Lung (tissue), 11 donors: ENCODE measurements at regions not wholly inside any gene's neighbourhood (a gene's known extent, or its start where the extent isn't known, plus 50 kb on each side); places are given as distances from the start of the nearest gene placed in this dataset.

Experiments used
- ATAC-seq: fragments of 200-7000 bp; cut with Tn5 transposase; one replicate; pipeline ENCODE4 v1.9.1; 2020; ENCODE audit warnings: moderate number of reproducible peaks; ENCODE audit not compliant: insufficient read depth, low FRiP score
- DNase-seq, 3 donors: peaks; one replicate each; pipeline ENCODE4 v3.0.0-alpha.2; 2013 to 2017
- H3K27ac ChIP-seq, 2 donors: one replicate each; pipeline ENCODE4 v1.5.1; 2013; ENCODE audit warnings: mild to moderate bottlenecking in 2 of 2, moderate library complexity in 2 of 2, control low read depth in 1 of 2, inconsistent platforms in 1 of 2, low read depth in 1 of 2, low read length in 1 of 2
- H3K27me3 ChIP-seq, 3 donors: one replicate each; pipeline ENCODE4 v1.5.1; 2013; ENCODE audit warnings: low read length in 2 of 3; ENCODE audit not compliant: control insufficient read depth in 3 of 3, insufficient read depth in 3 of 3
- H3K36me3 ChIP-seq, 4 donors: one replicate each; pipeline ENCODE4 v1.5.1; 2013; ENCODE audit warnings: low read length in 4 of 4, mild to moderate bottlenecking in 1 of 4, moderate library complexity in 1 of 4; ENCODE audit not compliant: control insufficient read depth in 4 of 4, insufficient read depth in 4 of 4
- H3K4me1 ChIP-seq, 5 donors: one replicate each; pipeline ENCODE4 v1.5.1; 2013; ENCODE audit warnings: low read length in 5 of 5, mild to moderate bottlenecking in 2 of 5, moderate library complexity in 1 of 5; ENCODE audit not compliant: control insufficient read depth in 5 of 5, insufficient read depth in 5 of 5
- H3K4me3 ChIP-seq: one replicate; pipeline ENCODE4 v1.5.1; 2013; ENCODE audit warnings: mild to moderate bottlenecking, control low read depth, moderate library complexity
- H3K9ac ChIP-seq, 2 donors: one replicate each; pipeline ENCODE4 v1.5.1; 2013; ENCODE audit warnings: low read length in 2 of 2, control low read depth in 1 of 2; ENCODE audit not compliant: insufficient read depth in 1 of 2
- H3K9me3 ChIP-seq, 4 donors: one replicate each; pipeline ENCODE4 v1.5.1; 2013; ENCODE audit warnings: low read length in 3 of 4, mild to moderate bottlenecking in 1 of 4, moderate library complexity in 1 of 4; ENCODE audit not compliant: control insufficient read depth in 4 of 4, insufficient read depth in 3 of 4
- WGBS, 2 donors: extraction: QIAGEN DNeasy Blood & Tissue Kit; methylation state at CpG; one replicate each; pipeline ENCODE4 v1.1.7; 2013; 5-methylcytosine and 5-hydroxymethylcytosine counted together
- TF ChIP-seq, protein P1 (sequence below): IDR thresholded peaks from 2 replicates; pipeline ENCODE4 v1.5.1; 2012; ENCODE audit warnings: mild to moderate bottlenecking; ENCODE audit errors: control extremely low read depth, extremely low read depth
- donor health status: control.
- donor health status: control.
- donor health status: Bipolar disorder and iron deficiency.
- donor health status: healthy.
- donor health status: DM: yes; HTN: yes; CAD: no.

GRCh38 chr16:55233464-55233863, 90.5 kb upstream of the IRX6 start:
- no peaks in the 10 kb centered on the region for H3K27me3 ChIP-seq
- H3K9me3 ChIP-seq = no peaks in the 10 kb centered on the region
- no peaks in the 10 kb centered on the region for H3K36me3 ChIP-seq
- ATAC-seq (no peak), DNase-seq (no peak)
- WGBS, 2 donors = 49 to 64% methylated on average over 1 of the region's 1 CpG
- no peak overlapping the region for H3K27ac ChIP-seq
- H3K9ac ChIP-seq = no peak overlapping the region
- H3K4me3 ChIP-seq = no peak overlapping the region
- TF ChIP-seq, protein P1, sequence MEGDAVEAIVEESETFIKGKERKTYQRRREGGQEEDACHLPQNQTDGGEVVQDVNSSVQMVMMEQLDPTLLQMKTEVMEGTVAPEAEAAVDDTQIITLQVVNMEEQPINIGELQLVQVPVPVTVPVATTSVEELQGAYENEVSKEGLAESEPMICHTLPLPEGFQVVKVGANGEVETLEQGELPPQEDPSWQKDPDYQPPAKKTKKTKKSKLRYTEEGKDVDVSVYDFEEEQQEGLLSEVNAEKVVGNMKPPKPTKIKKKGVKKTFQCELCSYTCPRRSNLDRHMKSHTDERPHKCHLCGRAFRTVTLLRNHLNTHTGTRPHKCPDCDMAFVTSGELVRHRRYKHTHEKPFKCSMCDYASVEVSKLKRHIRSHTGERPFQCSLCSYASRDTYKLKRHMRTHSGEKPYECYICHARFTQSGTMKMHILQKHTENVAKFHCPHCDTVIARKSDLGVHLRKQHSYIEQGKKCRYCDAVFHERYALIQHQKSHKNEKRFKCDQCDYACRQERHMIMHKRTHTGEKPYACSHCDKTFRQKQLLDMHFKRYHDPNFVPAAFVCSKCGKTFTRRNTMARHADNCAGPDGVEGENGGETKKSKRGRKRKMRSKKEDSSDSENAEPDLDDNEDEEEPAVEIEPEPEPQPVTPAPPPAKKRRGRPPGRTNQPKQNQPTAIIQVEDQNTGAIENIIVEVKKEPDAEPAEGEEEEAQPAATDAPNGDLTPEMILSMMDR = no peak
- H3K4me1 ChIP-seq = no peaks in the 10 kb centered on the region

DNA sequence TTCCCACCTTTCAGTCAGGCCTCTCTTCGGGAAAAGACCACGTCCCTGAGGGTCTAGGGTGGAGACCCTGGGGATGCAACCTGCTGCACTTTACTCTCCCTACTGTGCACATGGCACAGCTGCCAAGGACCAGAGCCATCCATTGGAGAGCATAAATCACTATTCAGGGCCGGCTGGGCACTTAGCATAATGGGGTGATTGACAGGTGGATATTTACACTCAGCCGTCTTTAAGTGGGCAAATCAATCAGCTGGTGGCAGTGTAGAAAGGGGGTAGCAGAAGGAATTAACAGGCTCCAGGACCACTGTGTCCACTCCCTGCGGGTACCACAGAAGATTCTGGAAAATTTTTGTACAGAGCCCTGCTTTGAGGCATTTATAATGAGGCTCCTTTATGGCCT, 87.3 kb upstream of the IRX6 start:
- no peak overlapping the region for H3K27ac ChIP-seq

DNA sequence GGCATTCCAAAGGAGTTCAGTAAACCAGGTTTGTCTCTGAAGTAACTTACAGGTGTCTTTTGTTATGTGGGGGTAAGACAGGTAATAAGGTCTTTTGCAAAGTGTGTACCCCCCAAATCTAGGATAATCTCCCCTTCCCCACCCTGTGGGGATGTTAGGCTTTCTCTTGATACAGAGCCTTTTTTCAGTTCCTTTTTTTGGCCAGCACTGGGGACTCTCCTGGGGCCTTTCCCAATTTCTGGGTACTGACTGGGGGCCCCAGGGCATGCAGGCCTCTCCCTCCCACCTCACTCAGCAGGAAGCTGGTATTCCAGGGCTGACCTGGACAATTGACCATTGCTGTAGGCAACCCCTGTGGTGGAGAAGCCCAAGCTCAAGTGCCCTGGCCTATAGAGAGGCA, 84.3 kb upstream of the IRX6 start:
- H3K27ac ChIP-seq = no peak overlapping the region
- no peaks in the 10 kb centered on the region for H3K27me3 ChIP-seq
- H3K4me3 ChIP-seq = no peak overlapping the region
- no peak overlapping the region for H3K9ac ChIP-seq
- H3K4me1 ChIP-seq = no peaks in the 10 kb centered on the region
- ATAC-seq (no peak), DNase-seq (no peak)
- no peaks in the 10 kb centered on the region for H3K9me3 ChIP-seq
- H3K36me3 ChIP-seq = no peaks in the 10 kb centered on the region
- TF ChIP-seq, protein P1 = no peak

More for the DNA sequence above, 87.3 kb upstream of the IRX6 start:
- Histone ChIP-seq H3K27me3 (no peaks in the 10 kb centered on the region), H3K9me3 (no peaks in the 10 kb centered on the region), H3K4me3 (no peak overlapping the region), H3K9ac (no peak overlapping the region), H3K4me1 (no peaks in the 10 kb centered on the region), H3K36me3 (no peaks in the 10 kb centered on the region)
- TF ChIP-seq, protein P1 = no peak
- no peak for DNase-seq
- WGBS, 2 donors = 60 to 66% methylated on average over 5 of the region's 5 CpGs
- no peak for ATAC-seq

DNA sequence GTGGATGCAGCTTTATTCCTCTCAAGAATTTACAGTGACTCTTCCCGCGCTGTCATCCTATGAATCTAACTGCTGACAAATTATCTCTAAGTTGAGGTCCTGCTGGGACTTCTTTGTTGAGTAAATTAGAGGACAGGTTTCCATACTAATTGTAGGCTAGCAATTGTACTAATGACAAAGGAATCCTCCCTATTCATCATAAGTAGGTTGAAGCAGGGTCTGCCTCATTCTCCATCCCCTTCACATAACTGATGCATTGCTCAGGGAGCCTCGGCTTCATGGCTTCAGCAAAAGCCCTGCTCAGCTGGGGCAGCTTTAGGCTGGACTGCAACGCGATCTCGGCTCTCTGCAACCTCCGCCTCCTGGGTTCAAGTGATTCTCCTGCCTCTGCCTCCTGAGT, 83.1 kb upstream of the IRX6 start:
- Histone ChIP-seq H3K4me3 (no peak overlapping the region), H3K36me3 (no peaks in the 10 kb centered on the region), H3K4me1 (no peaks in the 10 kb centered on the region), H3K9me3 (no peaks in the 10 kb centered on the region), H3K27ac (no peak overlapping the region), H3K9ac (no peak overlapping the region), H3K27me3 (no peaks in the 10 kb centered on the region)
- ATAC-seq = no peak
- WGBS, 2 donors = 81 to 88% methylated on average over 7 of the region's 7 CpGs
- DNase-seq = no peak
- TF ChIP-seq, protein P1 = no peak
